Endothelial cell of umbilical vein (primary cell): ENCODE measurements at regions not wholly inside any gene's neighbourhood (a gene's known extent, or its start where the extent isn't known, plus 50 kb on each side); places are given as distances from the start of the nearest gene placed in this dataset.

Experiments
- BruUV-seq: library from RNA; stranded (reverse); fragments of 400-500 nt; replicated peaks from 2 replicates; lab custom pipeline; 2021; lab: Mats Ljungman, UMichigan
- CTCF ChIA-PET: fragments of 300-600, 350-600 bp; sonication (Branson Sonifier 250); formaldehyde crosslinking; loops from one replicate; lab custom pipeline; 2021; ENCODE audit warnings: antibody characterized with exemption, inconsistent platforms; lab: Charles Lee
- POLR2A ChIA-PET: fragments of 300-600, 350-600 bp; sonication (Branson Sonifier 250); formaldehyde crosslinking; loops from one replicate; lab custom pipeline; 2021; ENCODE audit warnings: antibody characterized with exemption, inconsistent platforms; lab: Charles Lee
- DNase-seq: peaks from one replicate; pipeline ENCODE4 v3.0.0-alpha.2; 2011; ENCODE audit warnings: low read depth, low spot score
- FAIRE-seq: peaks from 2 replicates; lab custom pipeline; 2011; peaks lifted over from hg19 to GRCh38; lab: Jason Lieb, UNC
- H2AFZ ChIP-seq: 2 replicates; pipeline ENCODE4 v1.6.0; 2012; ENCODE audit warnings: low read depth, low read length, control low read depth, inconsistent platforms
- H3K27ac ChIP-seq: 2 replicates; pipeline ENCODE4 v1.5.1; 2011; ENCODE audit warnings: low read depth, mild to moderate bottlenecking, control low read depth, low read length, moderate library complexity; ENCODE audit not compliant: insufficient read depth
- H3K27me3 ChIP-seq, 2 experiments: 2 replicates each; pipeline versions ENCODE4 v1.6.0 to v1.6.1; 2011; ENCODE audit warnings: low read length in 2 of 2, mixed read lengths in 1 of 2; ENCODE audit not compliant: control insufficient read depth in 2 of 2, insufficient read depth in 2 of 2
- H3K36me3 ChIP-seq, 2 experiments: 2 replicates in 1 of 2; 3 replicates in 1 of 2; pipeline ENCODE4 v1.5.1; 2011; ENCODE audit warnings: low read length in 2 of 2, mild to moderate bottlenecking in 1 of 2, moderate library complexity in 1 of 2; ENCODE audit not compliant: control insufficient read depth in 2 of 2, insufficient read depth in 2 of 2; ENCODE audit errors: extremely low read depth in 1 of 2
- H3K4me1 ChIP-seq: 3 replicates; pipeline ENCODE4 v1.5.1; 2011; ENCODE audit warnings: mild to moderate bottlenecking, low read length; ENCODE audit not compliant: control insufficient read depth, insufficient read depth; ENCODE audit errors: extremely low read depth
- H3K4me2 ChIP-seq: 2 replicates; pipeline ENCODE4 v1.6.1; 2011; ENCODE audit warnings: low read length, control low read depth, mixed read lengths; ENCODE audit not compliant: insufficient read depth
- H3K4me3 ChIP-seq, 3 experiments: fragments of 200-600 bp in 1 of 3; sonication (generic), shearing (Covaris generic) in 1 of 3; replicated peaks in 1 of 3; 2 replicates each; pipeline ENCODE4 v1.5.1; 2011 to 2016; ENCODE audit warnings: control low read depth in 3 of 3, low read length in 3 of 3, mild to moderate bottlenecking in 2 of 3, inconsistent platforms in 1 of 3, low read depth in 1 of 3, moderate library complexity in 1 of 3; ENCODE audit not compliant: insufficient read depth in 1 of 3
- H3K79me2 ChIP-seq: 2 replicates; pipeline ENCODE4 v1.6.0; 2012; ENCODE audit warnings: low read length, inconsistent platforms; ENCODE audit not compliant: control insufficient read depth, insufficient read depth
- H3K9ac ChIP-seq: replicated peaks from 2 replicates; pipeline ENCODE3; 2011; ENCODE audit warnings: low read length, control low read depth; ENCODE audit not compliant: insufficient read depth; ENCODE audit errors: extremely low read depth
- H3K9me1 ChIP-seq: replicated peaks from 3 replicates; pipeline ENCODE4 v1.6.0; 2011; ENCODE audit warnings: mild to moderate bottlenecking, low read length; ENCODE audit not compliant: control insufficient read depth, insufficient read depth; ENCODE audit errors: extremely low read depth
- H3K9me3 ChIP-seq: replicated peaks from 2 replicates; pipeline ENCODE4 v1.5.1; 2012; ENCODE audit warnings: low read length, inconsistent platforms; ENCODE audit not compliant: control insufficient read depth, insufficient read depth
- H4K20me1 ChIP-seq: replicated peaks from 2 replicates; pipeline ENCODE3; 2011; ENCODE audit warnings: mild to moderate bottlenecking, low read length; ENCODE audit not compliant: control insufficient read depth, insufficient read depth; ENCODE audit errors: extremely low read depth
- EZH2 ChIP-seq: IDR thresholded peaks from 2 replicates; pipeline ENCODE4 v1.6.1; 2012; ENCODE audit warnings: borderline replicate concordance, low read depth, mild to moderate bottlenecking, moderate library complexity, low read length, inconsistent platforms; ENCODE audit not compliant: severe bottlenecking
- FOS ChIP-seq: IDR thresholded peaks from 2 replicates; pipeline ENCODE4 v1.6.1; 2011; ENCODE audit warnings: mild to moderate bottlenecking, low read length, moderate library complexity, borderline replicate concordance; ENCODE audit not compliant: insufficient read depth
- GATA2 ChIP-seq: IDR thresholded peaks from 2 replicates; pipeline ENCODE4 v1.7.0; 2011; ENCODE audit warnings: low read depth, mild to moderate bottlenecking, moderate library complexity, mixed read lengths, low read length; ENCODE audit not compliant: insufficient read length, insufficient read depth
- JUN ChIP-seq: IDR thresholded peaks from 2 replicates; pipeline ENCODE4 v1.6.1; 2011; ENCODE audit warnings: borderline replicate concordance, low read depth; ENCODE audit not compliant: insufficient read length, insufficient read depth
- MYC ChIP-seq: IDR thresholded peaks from one replicate; pipeline ENCODE4 v1.6.1; 2011; ENCODE audit warnings: mild to moderate bottlenecking, low read depth, low read length
- POLR2A ChIP-seq: IDR thresholded peaks from 2 replicates; pipeline ENCODE4 v1.6.1; 2012; ENCODE audit warnings: low read depth, mild to moderate bottlenecking, control low read depth, low read length
- POLR2AphosphoS5 ChIP-seq: IDR thresholded peaks from 2 replicates; pipeline ENCODE4 v1.6.1; 2012; ENCODE audit warnings: low read depth, mild to moderate bottlenecking, control low read depth, low read length, moderate library complexity; ENCODE audit not compliant: insufficient read depth
- dilution Hi-C: fragments of 300-500 bp; cut with MboI; formaldehyde crosslinking; loops from one replicate; pipeline ENCODE4 v1.15.0; 2019; ENCODE audit warnings: low sequenced_read_pairs; ENCODE audit not compliant: extremely low pct_ligation_motif_present
- intact Hi-C: fragments of 100-400 bp; cut with micrococcal nuclease; formaldehyde crosslinking; loops from one replicate; pipeline ENCODE4 v1.10.0; 2022
- TF ChIP-seq, protein P1 (sequence below): IDR thresholded peaks from 2 replicates; pipeline ENCODE4 v1.6.1; 2011; ENCODE audit not compliant: insufficient read depth, insufficient read length
- TF ChIP-seq, protein P2 (sequence below), 2 donors: IDR thresholded peaks; 1 replicate in 1 of 2; 2 replicates in 1 of 2; pipeline ENCODE4 v1.5.1; 2011; ENCODE audit warnings: low read length in 2 of 2, mild to moderate bottlenecking in 2 of 2, moderate library complexity in 2 of 2, control low read depth in 1 of 2, inconsistent platforms in 1 of 2, low read depth in 1 of 2; ENCODE audit not compliant: insufficient read depth in 1 of 2; ENCODE audit errors: extremely low read depth in 1 of 2

DNA sequence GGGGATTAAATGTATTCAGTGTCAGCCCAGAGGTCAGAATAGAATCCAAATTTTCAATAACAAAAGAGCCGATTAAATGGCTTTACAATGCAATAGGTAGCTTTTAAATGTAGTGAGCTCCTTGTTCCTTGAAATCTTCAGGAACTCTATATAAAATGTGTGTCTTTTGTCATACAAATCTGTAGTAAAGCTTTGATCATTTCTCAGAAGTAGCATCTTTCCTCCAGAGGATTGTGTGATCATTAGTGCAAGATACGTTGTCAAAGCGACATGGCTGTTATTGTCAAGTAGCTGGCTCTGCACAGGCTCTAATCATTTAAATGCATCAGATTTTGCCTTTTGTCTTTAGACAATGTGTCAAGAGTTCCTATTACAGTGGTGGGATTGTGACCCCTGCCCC is 116.1 kb upstream of the NAMPT start:
- Histone ChIP-seq H3K9me3 (no peaks in the 10 kb centered on the region), H3K4me3 (no peak overlapping the region), H3K9ac (no peak overlapping the region), H2AFZ (no peak overlapping the region), H3K79me2 (no peaks in the 10 kb centered on the region), H3K9me1 (no peaks in the 10 kb centered on the region), H3K4me1 (no peaks in the 10 kb centered on the region), H3K36me3 (no peaks in the 10 kb centered on the region), H3K27me3 (peaks cover 10 to 23% of the 10 kb centered on the region in 2 experiments), H3K4me2 (no peak overlapping the region), H4K20me1 (no peaks in the 10 kb centered on the region), H3K27ac (no peak overlapping the region)
- DNase-seq = no peak
- intact Hi-C loops (no loop called here), dilution Hi-C loops (no loop called here)
- TF ChIP-seq JUN = no peak
- no peak for TF ChIP-seq POLR2A
- TF ChIP-seq MYC = no peak
- TF ChIP-seq, protein P1, sequence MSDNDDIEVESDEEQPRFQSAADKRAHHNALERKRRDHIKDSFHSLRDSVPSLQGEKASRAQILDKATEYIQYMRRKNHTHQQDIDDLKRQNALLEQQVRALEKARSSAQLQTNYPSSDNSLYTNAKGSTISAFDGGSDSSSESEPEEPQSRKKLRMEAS = no peak
- no peak for TF ChIP-seq POLR2AphosphoS5
- no peak for TF ChIP-seq GATA2
- TF ChIP-seq, protein P2, sequence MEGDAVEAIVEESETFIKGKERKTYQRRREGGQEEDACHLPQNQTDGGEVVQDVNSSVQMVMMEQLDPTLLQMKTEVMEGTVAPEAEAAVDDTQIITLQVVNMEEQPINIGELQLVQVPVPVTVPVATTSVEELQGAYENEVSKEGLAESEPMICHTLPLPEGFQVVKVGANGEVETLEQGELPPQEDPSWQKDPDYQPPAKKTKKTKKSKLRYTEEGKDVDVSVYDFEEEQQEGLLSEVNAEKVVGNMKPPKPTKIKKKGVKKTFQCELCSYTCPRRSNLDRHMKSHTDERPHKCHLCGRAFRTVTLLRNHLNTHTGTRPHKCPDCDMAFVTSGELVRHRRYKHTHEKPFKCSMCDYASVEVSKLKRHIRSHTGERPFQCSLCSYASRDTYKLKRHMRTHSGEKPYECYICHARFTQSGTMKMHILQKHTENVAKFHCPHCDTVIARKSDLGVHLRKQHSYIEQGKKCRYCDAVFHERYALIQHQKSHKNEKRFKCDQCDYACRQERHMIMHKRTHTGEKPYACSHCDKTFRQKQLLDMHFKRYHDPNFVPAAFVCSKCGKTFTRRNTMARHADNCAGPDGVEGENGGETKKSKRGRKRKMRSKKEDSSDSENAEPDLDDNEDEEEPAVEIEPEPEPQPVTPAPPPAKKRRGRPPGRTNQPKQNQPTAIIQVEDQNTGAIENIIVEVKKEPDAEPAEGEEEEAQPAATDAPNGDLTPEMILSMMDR (IDR thresholded peaks at IDR 0.05; ENCODE audit: extremely low read depth in 1 of 2, insufficient read depth in 1 of 2, low read depth in 1 of 2, low read length in 2 of 2) = no peak
- no peak for TF ChIP-seq EZH2
- TF ChIP-seq FOS = no peak
- no TSS peak for BruUV-seq
- CTCF ChIA-PET = interaction anchor here (0.8 to 2.0 kb wide), 4 partner anchors 13 to 225 kb away, joined by 3 to 7 read pairs (median 4); no protein-coding TSS in a partner anchor
- no peak for FAIRE-seq
- POLR2A ChIA-PET = no interaction called here
